Lower lobe of right lung (tissue), 2 donors: ENCODE measurements at regions not wholly inside any gene's neighbourhood (a gene's known extent, or its start where the extent isn't known, plus 50 kb on each side); places are given as distances from the start of the nearest gene placed in this dataset.
A peak's percentile ranks its signal among the peaks of the same experiment; 100 is the strongest.

ENCODE experiments used
- ATAC-seq, 2 donors: fragments of 200-7000 bp; cut with Tn5 transposase; one replicate each; pipeline ENCODE4 v1.9.1; 2020 to 2022; ENCODE audit warnings: mild to moderate bottlenecking in 2 of 2, moderate library complexity in 2 of 2
- DNase-seq: peaks from one replicate; pipeline ENCODE4 v3.0.0-alpha.2; 2020
- H3K27ac ChIP-seq: fragments of 200-600 bp; one replicate; pipeline ENCODE4 v1.8.0; 2022
- H3K27me3 ChIP-seq: fragments of 200-600 bp; one replicate; pipeline ENCODE4 v1.8.0; 2022; ENCODE audit warnings: low read depth
- H3K36me3 ChIP-seq: fragments of 200-600 bp; one replicate; pipeline ENCODE4 v1.8.0; 2022; ENCODE audit warnings: mild to moderate bottlenecking
- H3K4me1 ChIP-seq: fragments of 200-600 bp; one replicate; pipeline ENCODE4 v1.8.0; 2022
- H3K4me3 ChIP-seq: fragments of 200-600 bp; one replicate; pipeline ENCODE4 v1.8.0; 2022; ENCODE audit warnings: mild to moderate bottlenecking
- H3K9me3 ChIP-seq: fragments of 200-600 bp; one replicate; pipeline ENCODE4 v1.8.0; 2022
- CTCF ChIP-seq: fragments of 200-600 bp; IDR thresholded peaks from one replicate; pipeline ENCODE4 v1.8.0; 2022; ENCODE audit warnings: antibody characterized with exemption, mild to moderate bottlenecking
- intact Hi-C: fragments of 100-400 bp; cut with DNase I; formaldehyde crosslinking; loops from one replicate; pipeline ENCODE4 v1.11.0; 2022
- donor health status: DM: no; HTN: yes; CAD: no; lungs with severe emphysema.

- no peak for TF ChIP-seq CTCF
- H3K4me3 ChIP-seq = no peak overlapping the region
- no peak for ATAC-seq
- H3K4me1 ChIP-seq = no peaks in the 10 kb centered on the region
- no peaks in the 10 kb centered on the region for H3K27me3 ChIP-seq
- no peaks in the 10 kb centered on the region for H3K9me3 ChIP-seq
- no peak overlapping the region for H3K27ac ChIP-seq
- no peaks in the 10 kb centered on the region for H3K36me3 ChIP-seq
- no peak for DNase-seq
- intact Hi-C loops = no loop called here
These were observed 366.5 kb upstream of the TBL1XR1 start for GRCh38 chr3:177563792-177564191.

GRCh38 chr3:177565981-177566380 lies 368.7 kb upstream of the TBL1XR1 start:
- H3K36me3 ChIP-seq = no peaks in the 10 kb centered on the region
- no peak overlapping the region for H3K27ac ChIP-seq
- intact Hi-C loops = no loop called here
- ATAC-seq = no peak
- no peak for TF ChIP-seq CTCF
- no peaks in the 10 kb centered on the region for H3K9me3 ChIP-seq
- no peak for DNase-seq
- no peak overlapping the region for H3K4me3 ChIP-seq
- peaks cover 8% of the 10 kb centered on the region for H3K4me1 ChIP-seq
- H3K27me3 ChIP-seq = no peaks in the 10 kb centered on the region

GRCh38 chr3:177567833-177568232 lies 370.6 kb upstream of the TBL1XR1 start:
- ATAC-seq = no peak
- no peak for DNase-seq
- Histone ChIP-seq H3K27ac (no peak overlapping the region), H3K36me3 (no peaks in the 10 kb centered on the region), H3K9me3 (no peaks in the 10 kb centered on the region), H3K4me3 (no peak overlapping the region), H3K4me1 (peaks cover 8% of the 10 kb centered on the region), H3K27me3 (no peaks in the 10 kb centered on the region)
- TF ChIP-seq CTCF = no peak
- intact Hi-C loops = no loop called here

- Histone ChIP-seq H3K4me3 (no peak overlapping the region), H3K36me3 (no peaks in the 10 kb centered on the region), H3K27ac (no peak overlapping the region), H3K27me3 (no peaks in the 10 kb centered on the region), H3K4me1 (peaks cover 8% of the 10 kb centered on the region), H3K9me3 (no peaks in the 10 kb centered on the region)
- DNase-seq = no peak
- intact Hi-C loops = no loop called here
- ATAC-seq = peak; percentile 29 to 65
- no peak for TF ChIP-seq CTCF
These were observed 371.9 kb upstream of the TBL1XR1 start for GRCh38 chr3:177569193-177569592.

- H3K4me3 ChIP-seq = no peak overlapping the region
- no peaks in the 10 kb centered on the region for H3K27me3 ChIP-seq
- intact Hi-C loops = no loop called here
- no peak for ATAC-seq
- no peak for TF ChIP-seq CTCF
- no peak overlapping the region for H3K27ac ChIP-seq
- DNase-seq = no peak
- peaks cover 13% of the 10 kb centered on the region for H3K4me1 ChIP-seq
- no peaks in the 10 kb centered on the region for H3K9me3 ChIP-seq
- H3K36me3 ChIP-seq = no peaks in the 10 kb centered on the region
These were observed 372.8 kb upstream of the TBL1XR1 start for GRCh38 chr3:177569875-177570657.
